Suprapubic skin (tissue), 4 donors: ENCODE measurements at regions not wholly inside any gene's neighbourhood (a gene's known extent, or its start where the extent isn't known, plus 50 kb on each side); places are given as distances from the start of the nearest gene placed in this dataset.
"Not testable (repeated sequence)": the region's sequence is repeated elsewhere in the genome, so short reads cannot be mapped to it uniquely, and the experiment has no call there.

ENCODE experiments used
- DNase-seq, 2 donors: peaks; one replicate each; pipeline ENCODE4 v3.0.0-alpha.2; 2019; ENCODE audit warnings: low spot score in 2 of 2
- H3K27ac ChIP-seq: fragments of 200-600 bp; sonication (generic); one replicate; pipeline ENCODE4 v1.5.1; 2019
- H3K27me3 ChIP-seq: fragments of 200-600 bp; sonication (generic); one replicate; pipeline ENCODE4 v1.5.1; 2019
- H3K36me3 ChIP-seq: fragments of 200-600 bp; sonication (generic); one replicate; pipeline ENCODE4 v1.5.1; 2019
- H3K4me1 ChIP-seq: fragments of 200-600 bp; sonication (generic); one replicate; pipeline ENCODE4 v1.5.1; 2019
- H3K4me3 ChIP-seq: fragments of 200-600 bp; sonication (generic); one replicate; pipeline ENCODE4 v1.5.1; 2019; ENCODE audit warnings: mild to moderate bottlenecking
- H3K9me3 ChIP-seq: fragments of 200-600 bp; sonication (generic); one replicate; pipeline ENCODE4 v1.5.1; 2019
- EP300 ChIP-seq: sonication (generic); formaldehyde crosslinking; IDR thresholded peaks from one replicate; pipeline ENCODE4 v1.6.1; 2017; ENCODE audit warnings: antibody characterized with exemption
- POLR2A ChIP-seq, 2 donors: fragments of 450-650 bp; IDR thresholded peaks; one replicate each; pipeline ENCODE4 v1.6.1; 2017; ENCODE audit warnings: antibody characterized with exemption in 2 of 2, mild to moderate bottlenecking in 2 of 2, moderate library complexity in 2 of 2
- POLR2AphosphoS5 ChIP-seq, 3 donors: sonication (generic); formaldehyde crosslinking; IDR thresholded peaks; one replicate each; pipeline ENCODE4 v1.6.1; 2017; ENCODE audit warnings: antibody characterized with exemption in 3 of 3
- WGBS: methylation state at CpG from one replicate; pipeline ENCODE4 v1.1.5; 2018; 5-methylcytosine and 5-hydroxymethylcytosine counted together
- TF ChIP-seq, protein P1 (sequence below), 2 donors: fragments of 200-600 bp in 1 of 2; fragments of 450-650 bp in 1 of 2; sonication (generic) in 1 of 2; IDR thresholded peaks; one replicate each; pipeline ENCODE4 v1.5.1; 2016 to 2019; ENCODE audit warnings: antibody characterized with exemption in 2 of 2, mild to moderate bottlenecking in 1 of 2, moderate library complexity in 1 of 2

DNA sequence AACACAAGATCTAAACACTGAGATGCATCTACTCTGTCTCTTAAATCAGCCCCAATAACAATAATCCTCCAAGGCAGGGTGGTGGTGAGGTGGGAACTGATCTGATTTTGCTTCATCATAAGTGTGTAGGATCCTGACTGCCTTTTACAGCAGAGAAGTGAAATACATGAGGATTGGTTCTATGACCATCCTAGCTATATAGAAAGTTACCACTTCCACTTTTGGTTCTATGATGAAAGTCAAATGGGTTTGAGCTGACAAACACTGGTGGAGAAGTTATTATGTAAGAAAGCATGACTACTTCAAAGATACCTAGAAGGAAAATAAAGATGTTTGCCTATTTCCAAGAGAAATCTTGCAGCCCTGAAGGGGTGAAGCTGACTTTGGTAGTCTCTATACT is 181.6 kb downstream of the NKX6-1 start:
- DNase-seq = no peak
- Histone ChIP-seq H3K4me1 (no peaks in the 10 kb centered on the region), H3K27me3 (no peaks in the 10 kb centered on the region), H3K36me3 (no peaks in the 10 kb centered on the region), H3K4me3 (no peak overlapping the region), H3K27ac (no peak overlapping the region), H3K9me3 (no peaks in the 10 kb centered on the region)
- TF ChIP-seq EP300 (no peak), POLR2A (IDR thresholded peaks at IDR 0.05) (no peak), POLR2AphosphoS5 (IDR thresholded peaks at IDR 0.05) (no peak)
- TF ChIP-seq, protein P1, sequence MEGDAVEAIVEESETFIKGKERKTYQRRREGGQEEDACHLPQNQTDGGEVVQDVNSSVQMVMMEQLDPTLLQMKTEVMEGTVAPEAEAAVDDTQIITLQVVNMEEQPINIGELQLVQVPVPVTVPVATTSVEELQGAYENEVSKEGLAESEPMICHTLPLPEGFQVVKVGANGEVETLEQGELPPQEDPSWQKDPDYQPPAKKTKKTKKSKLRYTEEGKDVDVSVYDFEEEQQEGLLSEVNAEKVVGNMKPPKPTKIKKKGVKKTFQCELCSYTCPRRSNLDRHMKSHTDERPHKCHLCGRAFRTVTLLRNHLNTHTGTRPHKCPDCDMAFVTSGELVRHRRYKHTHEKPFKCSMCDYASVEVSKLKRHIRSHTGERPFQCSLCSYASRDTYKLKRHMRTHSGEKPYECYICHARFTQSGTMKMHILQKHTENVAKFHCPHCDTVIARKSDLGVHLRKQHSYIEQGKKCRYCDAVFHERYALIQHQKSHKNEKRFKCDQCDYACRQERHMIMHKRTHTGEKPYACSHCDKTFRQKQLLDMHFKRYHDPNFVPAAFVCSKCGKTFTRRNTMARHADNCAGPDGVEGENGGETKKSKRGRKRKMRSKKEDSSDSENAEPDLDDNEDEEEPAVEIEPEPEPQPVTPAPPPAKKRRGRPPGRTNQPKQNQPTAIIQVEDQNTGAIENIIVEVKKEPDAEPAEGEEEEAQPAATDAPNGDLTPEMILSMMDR (IDR thresholded peaks at IDR 0.05) = no peak

DNA sequence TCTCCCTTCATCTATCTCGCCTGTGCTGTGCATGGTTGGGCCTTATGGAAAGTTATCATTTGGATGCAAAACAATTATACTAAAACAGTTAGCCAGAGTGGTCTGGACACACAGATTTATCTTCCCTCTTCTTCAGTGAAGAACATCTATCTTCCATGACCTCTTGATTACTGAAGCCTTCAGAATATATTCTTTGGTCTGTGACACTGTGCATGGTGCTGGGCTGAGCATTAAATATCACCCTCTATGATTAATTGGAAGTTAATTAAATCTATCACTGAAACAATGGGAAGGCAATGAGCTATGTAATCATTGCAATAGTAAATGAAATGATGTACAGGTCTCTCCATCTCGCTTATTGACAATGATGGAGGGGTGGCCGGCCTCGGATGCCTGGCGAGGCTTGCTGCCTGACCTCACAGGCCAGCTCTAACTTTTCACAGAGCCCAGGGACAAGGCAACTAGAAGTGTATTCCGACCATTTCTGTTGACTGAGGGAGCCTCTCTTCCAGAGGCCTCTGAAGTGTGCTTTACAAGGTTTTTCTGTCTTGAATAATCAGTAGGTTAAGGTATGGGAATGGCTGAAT is 186.6 kb downstream of the NKX6-1 start:
- no peak for DNase-seq
- Histone ChIP-seq H3K27ac (no peak overlapping the region), H3K4me3 (no peak overlapping the region), H3K36me3 (no peaks in the 10 kb centered on the region), H3K9me3 (no peaks in the 10 kb centered on the region), H3K27me3 (no peaks in the 10 kb centered on the region), H3K4me1 (no peaks in the 10 kb centered on the region)
- 86% methylated on average over 6 of the region's 6 CpGs for WGBS
- TF ChIP-seq, protein P1 (IDR thresholded peaks at IDR 0.05) = no peak
- no peak for TF ChIP-seq POLR2A (IDR thresholded peaks at IDR 0.05)
- TF ChIP-seq EP300 = no peak
- TF ChIP-seq POLR2AphosphoS5 (IDR thresholded peaks at IDR 0.05) = no peak

DNA sequence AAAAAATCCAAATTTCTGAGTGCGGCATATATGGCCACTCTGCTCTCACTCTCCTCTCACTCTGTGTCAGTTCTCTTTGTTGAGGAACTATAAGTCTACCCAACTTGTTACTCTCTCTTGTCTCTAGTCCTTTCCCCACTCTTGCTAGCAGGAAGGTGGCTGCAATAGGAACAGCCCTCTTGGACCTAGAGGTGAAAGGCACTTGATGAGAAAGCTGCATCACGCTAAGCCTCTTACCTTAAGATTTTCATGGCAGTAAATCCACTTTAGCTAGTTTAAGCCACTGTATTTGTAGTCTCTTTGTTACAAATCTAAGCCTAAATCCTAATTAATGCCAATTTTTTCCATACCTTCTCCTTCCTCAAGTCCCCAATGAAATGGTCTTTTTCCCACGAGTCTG is 189.9 kb downstream of the NKX6-1 start:
- no peak overlapping the region for H3K4me3 ChIP-seq
- no peaks in the 10 kb centered on the region for H3K4me1 ChIP-seq
- H3K9me3 ChIP-seq = no peaks in the 10 kb centered on the region
- H3K27ac ChIP-seq = no peak overlapping the region
- DNase-seq = no peak
- H3K27me3 ChIP-seq = no peaks in the 10 kb centered on the region
- TF ChIP-seq EP300 (no peak), POLR2AphosphoS5 (IDR thresholded peaks at IDR 0.05) (no peak), POLR2A (IDR thresholded peaks at IDR 0.05) (no peak)
- TF ChIP-seq, protein P1 (IDR thresholded peaks at IDR 0.05) = no peak
- H3K36me3 ChIP-seq = no peaks in the 10 kb centered on the region
- 85% methylated on average over 3 of the region's 3 CpGs for WGBS

DNA sequence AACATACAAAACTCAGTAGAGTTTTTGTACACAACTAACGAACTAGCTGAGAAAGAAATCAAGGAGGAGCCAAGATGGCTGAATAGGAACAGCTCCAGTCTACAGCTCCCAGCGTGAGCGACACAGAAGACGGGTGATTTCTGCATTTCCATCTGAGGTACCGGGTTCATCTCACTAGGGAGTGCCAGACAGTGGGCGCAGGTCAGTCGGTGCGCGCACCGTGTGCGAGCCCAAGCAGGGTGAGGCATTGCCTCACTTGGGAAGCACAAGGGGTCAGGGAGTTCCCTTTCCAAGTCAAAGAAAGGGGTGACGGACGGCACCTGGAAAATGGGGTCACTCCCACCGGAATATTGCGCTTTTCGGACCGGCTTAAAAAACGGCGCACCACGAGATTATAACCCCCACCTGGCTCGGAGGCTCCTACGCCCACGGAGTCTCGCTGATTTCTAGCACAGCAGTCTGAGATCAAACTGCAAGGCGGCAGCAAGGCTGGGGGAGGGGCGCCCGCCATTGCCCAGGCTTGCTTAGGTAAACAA is 200.3 kb downstream of the NKX6-1 start:
- H3K4me1 ChIP-seq, H3K4me3 ChIP-seq, DNase-seq, H3K9me3 ChIP-seq, H3K27ac ChIP-seq, H3K36me3 ChIP-seq, H3K27me3 ChIP-seq: not testable (repeated sequence)
- 84% methylated on average over 25 of the region's 27 CpGs for WGBS

DNA sequence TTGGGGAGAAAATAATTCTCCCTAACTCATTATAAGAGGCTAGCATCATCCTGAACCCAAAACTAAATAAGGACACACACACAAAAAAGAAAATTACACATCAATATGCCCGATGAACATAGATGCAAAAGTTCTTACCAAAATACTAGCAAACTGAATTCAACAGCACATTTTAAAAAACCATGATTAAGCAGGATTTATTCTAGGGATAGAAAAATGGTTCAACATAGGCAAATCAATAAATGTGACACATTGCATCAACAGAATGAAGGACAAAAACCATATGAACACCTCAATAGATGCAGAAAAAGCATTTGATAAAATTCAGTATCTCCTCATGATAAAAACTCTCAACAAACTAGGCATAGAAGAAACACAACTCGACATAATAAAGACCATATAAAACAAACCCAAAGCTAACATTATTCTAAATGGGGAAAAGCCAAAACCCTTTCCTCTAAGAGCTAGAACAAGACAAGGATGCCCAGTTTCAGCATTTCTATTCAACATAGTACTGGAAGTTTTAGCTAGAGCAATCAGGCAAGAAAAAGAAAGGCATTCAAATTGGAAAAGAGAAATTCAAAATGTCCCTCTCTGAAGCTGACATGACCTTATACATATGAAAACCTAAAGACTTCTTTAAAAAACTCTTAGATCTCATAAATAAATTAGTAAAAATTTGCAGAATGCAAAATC is 200.9 kb downstream of the NKX6-1 start:
- Histone ChIP-seq H3K4me1 (no peaks in the 10 kb centered on the region), H3K36me3 (no peaks in the 10 kb centered on the region), H3K4me3 (no peak overlapping the region), H3K27me3 (no peaks in the 10 kb centered on the region), H3K27ac (no peak overlapping the region), H3K9me3 (no peaks in the 10 kb centered on the region)
- WGBS = 87% methylated on average over 2 of the region's 2 CpGs
- DNase-seq = no peak
- TF ChIP-seq POLR2AphosphoS5 (IDR thresholded peaks at IDR 0.05) = no peak
- TF ChIP-seq, protein P1 (IDR thresholded peaks at IDR 0.05) = no peak
- no peak for TF ChIP-seq POLR2A (IDR thresholded peaks at IDR 0.05)
- TF ChIP-seq EP300 = no peak
